RCC 7860 (cell line): ENCODE measurements at regions not wholly inside any gene's neighbourhood (a gene's known extent, or its start where the extent isn't known, plus 50 kb on each side); places are given as distances from the start of the nearest gene placed in this dataset.

Source experiments
- DNase-seq: peaks from one replicate; pipeline ENCODE4 v3.0.0-alpha.2; 2015; ENCODE audit warnings: low spot score
- FAIRE-seq: peaks from 2 replicates; lab custom pipeline; 2012; peaks lifted over from hg19 to GRCh38; lab: Jason Lieb, UNC

DNA sequence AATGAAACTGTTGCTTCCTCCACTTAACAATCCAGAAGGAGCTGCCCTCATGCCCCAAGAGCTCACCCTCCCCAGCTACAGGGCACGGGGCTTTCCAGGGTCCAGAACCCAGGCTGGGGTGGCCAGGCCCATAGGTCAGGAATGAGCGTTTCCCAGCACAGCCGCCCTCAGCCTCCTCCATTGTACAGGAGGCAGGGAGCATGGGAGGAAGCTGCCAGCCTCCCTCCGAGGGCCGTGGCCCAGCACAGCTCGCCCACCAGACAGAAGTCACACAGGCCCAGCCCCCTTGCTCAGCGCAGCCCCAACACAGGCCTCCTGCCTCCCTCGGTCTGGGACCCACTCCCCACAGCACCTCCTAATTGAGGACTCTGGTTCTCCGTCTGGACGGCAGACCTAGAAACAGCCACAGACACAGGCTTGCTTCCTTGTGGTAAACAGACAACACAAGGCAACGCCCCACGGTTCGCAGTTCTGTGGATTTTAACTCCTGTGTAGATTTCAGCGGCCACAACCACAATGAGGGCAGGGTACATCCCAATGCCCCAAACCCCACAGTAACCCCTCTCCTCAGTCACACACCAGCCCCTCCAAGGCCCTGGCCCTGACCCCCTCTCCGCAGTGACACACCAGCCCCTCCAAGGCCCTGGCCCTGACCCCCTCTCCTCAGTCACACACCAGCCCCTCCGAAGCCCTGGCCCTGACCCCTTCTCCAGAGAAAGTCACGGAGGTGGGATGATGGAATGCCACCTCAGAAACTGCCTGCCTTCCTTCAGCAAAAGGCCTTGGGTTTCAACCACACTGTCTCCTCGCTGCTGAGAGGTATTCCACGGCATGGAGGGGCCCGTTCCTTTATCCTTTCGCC is 173.5 kb downstream of the DLL1 start:
- no peak for FAIRE-seq
- no peak for DNase-seq

DNA sequence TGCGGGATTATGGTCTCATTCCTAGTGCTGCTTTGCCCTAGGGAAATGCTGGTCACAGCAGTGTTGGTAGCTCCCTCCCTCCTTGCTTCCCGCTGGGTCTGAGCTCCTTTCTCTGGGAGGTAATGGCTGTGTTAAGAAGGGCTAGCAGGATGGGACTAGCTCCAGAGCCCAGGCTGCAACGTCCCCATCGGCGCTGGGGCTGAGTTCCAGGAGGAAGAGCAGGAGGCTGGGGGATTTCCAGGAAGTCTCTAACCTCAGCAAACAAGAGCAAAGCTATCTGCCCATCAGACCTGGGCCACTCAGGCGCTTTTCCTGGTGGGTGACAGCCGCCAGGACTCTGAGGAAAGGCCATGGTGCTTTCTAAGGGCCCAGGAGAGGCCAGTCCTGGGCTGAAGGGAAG is 174.2 kb downstream of the DLL1 start:
- FAIRE-seq (no peak), DNase-seq (no peak)

DNA sequence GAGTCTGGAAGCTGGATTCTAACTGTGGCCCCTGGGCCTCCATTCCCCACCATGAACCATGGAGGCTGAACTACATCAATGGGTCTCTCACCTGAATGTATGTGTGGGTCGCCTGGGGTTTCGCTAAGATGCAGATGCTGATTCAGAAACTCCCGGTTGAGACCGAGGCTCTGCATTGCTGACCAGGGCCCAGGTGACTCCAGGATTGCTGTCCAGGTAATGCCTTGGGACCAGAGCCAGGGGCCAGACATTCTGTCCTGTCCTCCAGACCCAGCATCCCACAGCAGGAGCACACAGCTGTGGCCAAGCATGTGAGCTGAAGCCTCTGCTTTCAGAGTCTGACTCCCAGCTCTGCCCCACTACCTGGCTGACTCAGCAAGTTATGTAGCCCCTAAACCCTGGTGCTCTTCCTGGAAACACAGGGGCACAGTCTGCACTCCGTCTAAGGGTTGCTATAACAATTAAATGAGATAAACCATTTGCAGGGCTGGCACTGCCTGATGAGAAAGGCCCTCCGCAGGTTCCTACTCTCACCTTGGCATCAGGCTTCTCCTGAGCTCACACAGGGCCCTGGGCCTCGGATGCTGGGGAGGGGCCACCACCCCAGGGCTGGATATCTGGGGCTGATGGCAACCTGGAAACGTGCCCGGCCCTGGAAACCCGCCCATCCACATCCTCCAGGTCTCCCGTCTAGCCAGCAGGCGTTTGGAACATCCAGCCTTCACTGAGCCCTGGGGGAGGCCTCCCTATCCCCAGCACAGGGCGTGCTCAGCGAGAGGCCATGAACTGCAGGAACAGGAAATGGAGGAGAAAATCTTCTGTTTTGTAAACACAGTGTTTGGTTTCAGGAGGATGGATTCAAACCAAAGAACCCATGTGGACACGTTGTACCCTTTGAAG is 175.7 kb downstream of the DLL1 start:
- DNase-seq (no peak), FAIRE-seq (no peak)

DNA sequence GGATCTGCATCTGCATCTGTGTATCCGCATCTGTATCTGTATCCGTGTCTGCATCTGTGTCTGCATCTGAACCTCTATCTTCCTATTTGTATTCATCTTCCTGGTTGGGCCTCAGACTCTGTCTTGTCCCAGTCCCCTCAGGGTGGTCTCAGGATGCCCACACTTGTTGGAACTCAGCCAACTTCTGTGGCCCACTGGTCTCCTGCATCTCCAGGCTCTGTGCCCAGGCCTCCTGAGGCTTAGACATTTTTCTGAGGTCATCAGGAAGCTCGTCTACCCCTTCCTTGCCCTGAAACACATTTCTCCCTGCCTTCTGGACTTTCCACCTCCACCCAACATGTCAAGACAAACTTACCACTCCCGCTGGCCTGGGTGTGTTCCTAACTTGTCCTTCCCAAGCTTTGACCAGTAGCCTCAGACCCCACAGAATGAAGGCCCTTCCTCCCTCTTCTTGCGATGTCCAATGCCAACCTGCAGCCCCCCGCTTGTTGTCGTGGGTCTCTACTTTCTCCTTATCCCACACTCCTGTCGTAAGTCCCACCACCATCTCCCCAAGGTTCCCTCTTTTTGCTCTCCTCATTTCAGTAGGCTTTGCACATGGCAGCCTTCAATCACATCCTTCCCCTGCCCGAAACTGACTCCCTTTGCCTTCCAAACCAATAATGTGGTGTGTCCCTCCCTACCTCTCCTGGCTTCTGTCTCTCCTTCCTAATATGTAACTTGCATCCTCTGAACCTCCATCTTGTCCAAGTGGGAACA is 176.5 kb downstream of the DLL1 start:
- DNase-seq (no peak), FAIRE-seq (no peak)

DNA sequence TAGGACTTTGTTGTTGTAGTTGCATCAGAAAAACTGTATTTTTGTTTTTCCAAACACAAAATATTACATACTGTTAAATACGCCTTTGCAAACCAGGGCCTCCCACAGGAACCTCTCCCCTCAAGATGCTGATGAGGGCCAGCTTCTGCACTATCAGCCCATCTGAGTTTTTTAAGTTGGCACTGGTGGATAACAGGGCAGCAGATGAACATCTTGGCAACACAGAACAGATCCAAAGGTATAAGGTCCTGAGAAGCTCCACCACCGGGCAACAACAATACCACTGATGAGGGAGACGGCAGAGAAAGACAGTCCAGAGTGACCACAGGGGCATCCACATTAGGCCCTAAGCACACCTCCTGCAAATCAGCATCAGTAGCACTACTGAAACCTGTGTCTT is 177.7 kb downstream of the DLL1 start:
- DNase-seq (no peak), FAIRE-seq (no peak)

DNA sequence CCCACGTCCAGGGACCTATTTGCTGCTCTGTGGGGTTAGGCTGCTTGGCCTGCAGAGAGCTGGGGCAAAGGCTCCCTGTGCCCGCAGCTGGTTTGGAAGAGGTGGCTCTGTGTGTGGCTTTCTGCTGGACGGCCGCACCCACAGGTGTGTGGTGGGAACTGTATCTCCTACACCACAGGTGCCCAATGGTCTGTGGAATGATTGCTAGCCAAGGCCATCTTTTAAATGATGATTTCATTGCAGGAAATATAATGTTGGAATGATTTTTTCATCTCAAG is 178.4 kb downstream of the DLL1 start:
- no peak for DNase-seq
- FAIRE-seq, result no peak

DNA sequence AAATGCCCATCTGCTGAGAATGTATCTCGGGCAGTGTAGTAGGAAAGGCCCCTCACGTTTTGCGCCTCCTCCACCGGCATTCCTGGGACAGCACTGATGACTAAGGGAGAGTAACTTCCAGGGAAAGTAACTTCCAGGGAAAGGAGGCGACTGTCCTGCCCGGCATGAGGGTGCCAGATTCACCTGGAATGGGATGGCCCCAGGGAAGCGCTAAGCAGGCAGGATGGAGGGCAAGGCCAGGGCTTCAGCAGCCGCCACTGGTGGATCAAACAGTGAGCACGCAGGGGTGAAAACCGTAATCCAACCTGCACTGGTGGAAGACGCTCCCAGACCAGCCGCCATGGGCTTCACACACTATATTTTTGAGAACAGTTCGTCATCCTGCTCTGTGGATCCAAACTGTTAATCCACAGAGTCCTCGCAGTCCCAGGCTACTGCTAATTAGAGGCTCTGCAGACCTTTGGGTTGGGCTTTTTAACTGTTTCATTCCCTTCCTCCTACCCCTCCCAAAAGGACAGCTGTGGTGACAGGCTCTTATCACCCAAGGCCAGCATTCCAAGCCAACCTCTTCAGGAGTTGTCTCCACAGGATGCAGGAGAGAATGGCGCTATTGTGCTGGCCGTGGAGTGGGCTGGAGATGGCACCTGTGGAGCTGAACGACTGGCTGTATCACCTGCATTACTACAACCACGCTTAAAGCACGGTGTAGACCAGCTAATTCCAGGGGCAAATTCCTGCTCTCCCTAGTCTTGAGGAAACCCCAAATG is 178.9 kb downstream of the DLL1 start:
- FAIRE-seq, result no peak
- no peak for DNase-seq

DNA sequence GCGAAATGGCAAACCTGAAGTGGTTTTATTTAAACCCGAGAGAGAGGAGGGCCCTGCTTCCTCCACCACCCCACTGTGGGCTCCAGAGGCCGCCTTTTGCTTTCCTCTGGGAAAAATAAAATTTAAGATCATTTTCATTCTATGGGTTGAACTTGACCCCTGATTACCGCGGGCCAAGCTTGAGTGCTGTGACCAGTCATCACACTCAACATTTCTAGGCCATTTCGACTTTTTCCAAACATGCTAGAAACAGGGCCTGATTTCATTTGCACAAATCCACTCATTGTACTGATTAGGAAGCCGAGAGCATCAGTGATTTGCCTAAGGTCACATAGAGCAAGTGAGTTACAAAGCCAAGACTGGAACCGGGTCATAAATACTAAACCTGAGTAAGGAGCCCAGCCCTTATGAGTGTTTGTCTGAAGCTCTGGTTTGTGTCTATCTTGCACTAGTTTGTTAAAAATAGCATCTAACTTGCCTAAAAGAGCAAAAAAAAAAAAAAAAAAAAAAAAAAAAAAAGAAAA is 179.7 kb downstream of the DLL1 start:
- FAIRE-seq, result no peak

DNA sequence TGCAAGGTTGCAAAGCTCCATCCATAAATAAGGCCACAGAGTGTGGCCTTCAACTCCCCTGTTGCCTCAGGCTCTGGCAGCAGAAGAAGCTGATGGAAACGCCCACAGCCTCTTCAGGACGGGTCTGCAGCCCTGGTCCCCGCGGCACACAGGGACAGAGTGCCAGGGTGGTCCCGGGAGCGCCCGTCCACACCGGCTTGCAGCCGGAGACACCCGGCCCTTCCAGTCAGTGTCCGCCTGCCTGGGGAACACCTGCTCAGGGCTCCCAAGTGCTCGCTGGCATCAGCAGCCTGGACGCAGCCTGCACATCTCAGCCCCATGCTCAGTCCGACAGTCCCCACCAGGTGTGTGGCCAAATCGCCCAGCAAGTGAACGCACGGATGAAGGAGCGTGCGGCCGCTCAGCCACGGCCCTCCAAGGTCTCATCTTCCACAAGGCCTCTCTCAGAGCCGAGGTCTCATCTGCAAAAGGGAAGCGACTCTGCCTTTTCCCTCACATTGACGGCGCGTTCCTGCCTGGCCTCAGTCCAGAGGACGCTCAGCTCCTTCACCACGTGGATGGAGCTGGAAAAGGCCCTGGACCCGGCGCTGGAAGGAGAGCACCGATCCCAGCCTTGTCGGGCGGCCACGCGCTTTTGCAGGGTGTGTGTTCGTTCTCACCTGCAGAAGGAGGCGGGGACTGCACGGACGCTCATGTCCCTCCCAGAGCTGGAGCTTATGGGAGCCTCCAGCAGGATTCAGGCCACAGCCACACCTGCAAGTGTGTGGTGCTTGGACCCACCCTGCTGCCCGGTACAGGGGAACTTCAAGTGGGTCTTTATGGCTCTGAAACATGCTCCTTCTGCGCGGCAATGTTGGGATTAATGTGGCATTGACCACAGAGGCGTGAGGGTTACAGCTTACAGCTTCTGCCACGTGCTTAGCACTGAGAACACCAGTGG is 180.4 kb downstream of the DLL1 start:
- FAIRE-seq (no peak), DNase-seq (no peak)

More for the DNA sequence above, 179.7 kb downstream of the DLL1 start:
- DNase-seq, result no peak

DNA sequence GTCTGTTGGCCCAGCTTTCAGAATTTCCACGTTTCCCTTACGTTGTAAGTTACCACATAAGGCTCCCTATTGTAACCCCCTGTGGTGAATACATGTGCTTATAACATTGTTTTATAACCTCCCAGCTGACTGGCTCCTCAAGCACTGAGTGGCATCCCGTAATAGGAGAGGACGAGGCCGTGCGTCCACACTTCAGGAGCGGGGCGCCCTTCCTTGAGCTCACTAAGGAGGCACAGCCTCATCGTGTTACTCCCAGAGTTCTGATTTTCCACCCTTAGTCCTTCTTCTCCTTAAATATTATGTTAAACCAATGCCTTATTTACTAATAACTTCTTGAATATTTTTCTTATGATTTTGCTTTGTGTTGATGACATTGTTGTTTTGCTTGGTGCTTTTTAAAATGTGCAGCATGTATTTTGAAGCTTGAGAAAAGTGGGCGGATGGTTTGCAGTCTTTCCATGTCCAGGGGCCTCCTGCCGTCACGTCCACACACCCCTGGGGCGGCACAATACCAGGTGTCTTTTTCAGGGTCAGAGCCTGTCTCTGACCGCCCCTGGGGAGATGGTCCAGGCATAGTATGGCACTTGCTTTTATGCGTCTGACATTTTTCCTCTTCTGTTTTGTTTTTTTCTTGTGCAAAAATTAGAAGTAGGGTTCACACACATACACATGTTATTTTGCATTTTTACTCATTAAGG is 181.8 kb downstream of the DLL1 start:
- DNase-seq (no peak), FAIRE-seq (no peak)

DNA sequence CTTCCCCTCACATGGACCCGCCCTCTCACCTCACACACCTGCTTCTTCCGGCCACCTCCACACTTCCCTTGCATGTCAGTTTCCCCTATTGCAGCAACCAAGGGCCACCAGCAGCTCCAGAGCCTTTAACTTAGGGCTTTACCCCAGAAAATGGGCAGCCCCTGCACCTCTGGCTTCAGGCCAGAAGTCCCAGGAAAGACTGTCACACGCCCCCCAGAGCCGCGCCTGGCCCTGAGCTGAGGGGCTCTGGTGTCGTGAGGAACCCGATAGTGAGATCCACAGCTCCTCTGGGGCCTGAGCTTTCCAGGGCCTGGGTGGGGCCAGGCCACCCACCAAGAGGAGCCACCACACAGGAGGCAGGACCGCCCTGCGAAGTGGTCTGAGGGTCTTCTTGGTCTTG is 182.4 kb downstream of the DLL1 start:
- DNase-seq, result no peak
- no peak for FAIRE-seq

DNA sequence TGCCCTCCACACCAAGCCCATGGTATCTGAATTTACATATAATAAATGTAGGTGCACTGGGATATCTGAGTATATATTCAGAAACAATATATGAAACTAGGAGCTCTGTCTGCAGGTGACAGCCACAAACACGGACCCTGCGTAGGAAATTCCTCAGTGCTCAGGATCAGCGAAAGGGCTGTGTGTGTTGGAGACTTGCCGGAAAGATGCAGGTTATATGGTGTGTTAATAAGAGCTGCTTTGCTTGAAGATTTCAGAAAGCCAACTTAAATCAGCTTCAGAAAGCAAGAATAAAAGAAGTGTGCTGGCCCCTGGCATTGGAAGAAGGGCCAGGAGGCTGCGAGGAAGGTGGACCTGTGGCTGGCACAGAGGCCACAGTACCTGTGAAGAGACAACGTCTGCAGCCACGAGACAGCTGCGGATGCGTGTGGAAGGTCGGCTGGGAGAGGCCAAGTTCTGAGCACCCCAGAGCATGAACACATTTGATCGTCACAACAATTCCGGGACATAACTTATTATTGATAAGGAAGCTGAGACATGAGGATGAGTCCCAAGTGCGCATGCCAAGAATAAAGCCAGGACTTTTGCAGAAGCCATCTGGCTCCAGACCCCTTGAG is 183.2 kb downstream of the DLL1 start:
- no peak for FAIRE-seq
- DNase-seq, result no peak

DNA sequence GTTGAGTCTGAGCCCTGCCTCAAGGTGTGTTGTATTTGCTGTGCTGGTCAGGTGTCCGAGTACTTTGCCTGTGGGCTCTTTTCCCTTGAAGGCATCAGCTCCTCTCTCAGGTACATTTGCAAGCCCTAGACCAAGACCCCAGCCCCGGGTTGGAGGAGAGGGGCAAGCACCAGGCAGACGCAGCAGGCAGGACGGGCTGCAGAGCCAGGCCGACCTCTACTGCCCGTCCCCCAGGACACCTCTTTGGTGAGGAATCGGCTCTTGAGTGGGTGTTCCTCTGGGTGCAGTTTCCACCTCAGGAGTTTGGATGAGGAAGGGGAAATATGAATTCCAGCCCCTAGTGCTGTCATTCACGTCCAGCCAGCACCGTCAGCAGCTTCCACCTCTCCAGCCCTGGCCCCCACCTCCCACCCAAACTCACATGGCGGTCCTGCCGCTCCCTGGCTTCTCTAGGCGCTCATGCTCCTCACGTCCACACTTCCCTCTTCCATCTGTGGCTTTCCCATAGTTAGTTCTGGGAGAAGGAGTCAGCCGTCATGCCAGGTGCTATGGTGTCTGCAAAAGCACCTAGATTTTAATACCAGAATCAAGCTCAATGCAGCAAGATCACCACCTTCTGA is 183.9 kb downstream of the DLL1 start:
- DNase-seq (no peak), FAIRE-seq (no peak)

DNA sequence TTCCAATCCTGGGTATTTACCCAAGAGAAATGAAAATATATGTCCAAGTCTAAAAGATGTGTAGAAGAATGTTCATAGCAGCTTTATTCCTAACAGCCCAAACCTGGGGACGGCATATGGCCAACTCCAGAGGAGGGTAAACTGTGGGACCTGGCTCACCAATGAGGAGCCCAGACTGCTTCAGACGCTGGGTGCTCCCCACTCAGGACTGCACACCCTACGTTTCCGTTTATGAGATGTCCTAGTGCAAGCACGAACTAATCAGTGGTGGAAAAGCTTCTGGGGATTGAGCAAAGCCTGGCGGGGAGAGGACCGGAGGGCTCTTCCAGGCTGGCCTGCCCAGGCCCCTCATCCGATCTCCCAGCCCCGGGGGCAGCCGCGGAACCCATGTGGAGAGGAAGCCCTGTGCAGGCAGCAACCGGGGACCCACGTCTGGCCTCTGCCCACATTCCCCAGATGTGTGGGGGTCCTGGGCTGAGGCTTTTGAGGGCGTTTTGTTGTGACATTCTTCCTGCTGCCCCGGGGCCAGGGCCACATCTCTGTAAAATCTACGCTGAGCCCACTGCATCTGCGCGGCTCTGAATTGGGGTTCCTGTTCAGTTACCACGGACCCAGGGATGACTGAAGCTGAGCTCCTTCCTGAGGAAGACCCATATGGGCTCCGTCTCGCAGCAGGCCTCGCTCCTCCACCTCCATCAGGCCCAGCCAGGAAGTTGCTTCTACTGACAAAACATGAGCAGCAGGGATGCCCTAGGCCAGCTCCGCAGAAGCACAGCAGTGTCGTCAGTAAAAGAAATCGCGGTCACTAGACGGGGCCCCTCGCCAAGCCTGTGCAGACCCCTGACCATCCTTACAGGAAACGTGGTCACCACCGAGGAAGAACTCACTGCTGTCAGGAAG is 188.0 kb downstream of the DLL1 start:
- DNase-seq, result no peak

DNA sequence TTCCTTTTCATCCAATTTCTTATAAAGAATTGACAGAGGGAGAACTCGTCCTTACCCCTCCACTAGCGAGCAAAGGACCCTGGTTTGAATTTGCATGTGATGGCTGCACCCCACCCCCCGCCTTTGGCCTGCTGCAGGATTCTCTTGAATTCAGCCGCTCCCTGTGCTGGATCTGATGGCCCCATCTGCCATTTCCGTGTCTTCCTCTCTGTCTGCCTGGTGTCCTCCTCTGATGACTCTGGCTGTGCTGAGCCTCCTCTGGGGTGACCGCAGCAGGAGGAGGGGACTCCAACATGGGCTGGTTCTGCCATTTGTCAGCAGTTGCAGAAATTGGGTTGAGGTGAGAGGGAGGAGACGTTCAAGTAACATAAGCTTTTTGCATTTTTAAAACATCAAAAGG is 188.8 kb downstream of the DLL1 start:
- DNase-seq, result no peak
- FAIRE-seq, result no peak

More for the DNA sequence above, 188.0 kb downstream of the DLL1 start:
- FAIRE-seq, result no peak

DNA sequence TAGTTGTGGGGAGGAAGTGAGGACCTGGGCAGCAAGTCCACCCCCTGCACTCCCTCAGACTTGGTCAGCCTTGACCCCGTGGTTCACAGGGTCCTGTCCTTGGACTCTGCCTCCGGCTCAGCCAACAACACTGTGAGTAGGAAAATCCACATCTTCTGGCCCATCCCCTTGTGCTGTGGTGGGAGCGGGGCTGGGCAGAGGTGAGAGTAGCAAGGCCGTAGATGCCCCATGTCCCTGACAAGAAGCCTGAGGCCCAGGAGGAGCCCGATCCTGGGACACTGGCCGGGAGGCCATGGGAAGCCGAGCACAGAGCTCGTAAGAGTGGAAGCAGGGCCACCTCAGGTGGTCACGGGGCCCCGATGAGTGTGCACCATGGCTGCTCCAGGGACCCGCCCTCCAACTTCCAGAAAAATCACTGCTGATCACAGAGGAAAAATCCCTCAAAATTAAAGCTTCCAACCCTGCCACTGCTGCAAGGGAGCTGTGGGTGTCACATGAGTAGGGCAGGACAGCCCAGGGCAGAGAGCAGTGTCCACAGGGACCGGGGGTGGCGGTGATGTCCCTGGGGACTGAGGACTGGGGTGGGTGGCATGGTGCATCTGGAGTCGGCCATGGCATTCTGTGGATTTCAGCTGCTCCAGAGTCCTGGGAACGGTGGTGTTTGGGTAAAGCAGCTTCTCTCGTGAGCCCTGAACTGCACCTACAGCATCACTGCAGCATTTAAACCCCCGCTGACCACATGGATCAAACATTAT is 189.4 kb downstream of the DLL1 start:
- DNase-seq (no peak), FAIRE-seq (no peak)
